ENCODE measurements at regions not wholly inside any gene's neighbourhood (a gene's known extent, or its start where the extent isn't known, plus 50 kb on each side); places are given as distances from the start of the nearest gene placed in this dataset.
"Not testable (repeated sequence)": the region's sequence is repeated elsewhere in the genome, so short reads cannot be mapped to it uniquely, and the experiment has no call there.

- TF ChIP-seq CTCF (conservative IDR thresholded peaks at IDR 0.05; ENCODE audit: low read length); EZH2phosphoT487 (IDR thresholded peaks at IDR 0.05; ENCODE audit: borderline replicate concordance): not testable (repeated sequence)
Measured at GRCh38 chr18:14627336-14627735, 83.9 kb upstream of the POTEC start.
